ENCODE measurements at regions not wholly inside any gene's neighbourhood (a gene's known extent, or its start where the extent isn't known, plus 50 kb on each side); places are given as distances from the start of the nearest gene placed in this dataset.
"Not testable (repeated sequence)": the region's sequence is repeated elsewhere in the genome, so short reads cannot be mapped to it uniquely, and the experiment has no call there.

DNA sequence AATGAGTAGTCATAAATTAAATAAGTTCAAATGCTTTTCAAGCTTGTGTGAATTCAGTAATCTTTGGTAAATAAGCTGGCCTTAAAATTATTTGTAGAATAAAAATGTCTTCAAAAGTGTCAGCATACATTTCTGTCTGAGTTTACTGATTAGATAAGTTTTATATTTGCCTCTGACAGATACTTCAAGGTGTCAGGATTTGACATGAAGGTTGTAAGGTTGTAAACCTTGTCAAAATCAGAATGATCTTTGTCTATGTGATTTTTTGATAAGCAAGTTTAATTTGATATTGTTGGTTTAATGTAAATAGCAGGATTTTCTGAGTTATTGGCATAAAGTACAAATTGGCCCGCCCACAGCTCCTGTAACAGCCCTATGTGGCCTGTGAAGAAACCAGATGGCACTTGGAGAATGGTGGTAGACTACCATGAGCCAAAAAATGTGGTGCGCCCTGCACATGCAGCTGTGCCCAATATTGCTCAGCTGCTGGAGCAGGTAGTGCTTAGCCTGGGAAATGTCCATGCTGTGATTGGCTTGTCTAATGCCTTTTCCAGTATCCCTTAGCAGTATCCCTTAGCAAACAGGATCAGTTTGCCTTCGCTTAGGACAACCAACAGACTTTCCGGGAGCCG lies 188.0 kb upstream of the SPHKAP start:
- ATAC-seq (no peak), DNase-seq (no peak)
- Histone ChIP-seq H3K36me3 (no peaks in the 10 kb centered on the region), H3K9me3 (no peaks in the 10 kb centered on the region), H3K27ac (no peak overlapping the region), H3K4me3 (no peak overlapping the region), H3K4me1 (no peaks in the 10 kb centered on the region), H3K27me3 (no peaks in the 10 kb centered on the region)
- no peak for TF ChIP-seq CTCF (IDR thresholded peaks at IDR 0.05)
- intact Hi-C loops (cut with DNase I): no loop called here

DNA sequence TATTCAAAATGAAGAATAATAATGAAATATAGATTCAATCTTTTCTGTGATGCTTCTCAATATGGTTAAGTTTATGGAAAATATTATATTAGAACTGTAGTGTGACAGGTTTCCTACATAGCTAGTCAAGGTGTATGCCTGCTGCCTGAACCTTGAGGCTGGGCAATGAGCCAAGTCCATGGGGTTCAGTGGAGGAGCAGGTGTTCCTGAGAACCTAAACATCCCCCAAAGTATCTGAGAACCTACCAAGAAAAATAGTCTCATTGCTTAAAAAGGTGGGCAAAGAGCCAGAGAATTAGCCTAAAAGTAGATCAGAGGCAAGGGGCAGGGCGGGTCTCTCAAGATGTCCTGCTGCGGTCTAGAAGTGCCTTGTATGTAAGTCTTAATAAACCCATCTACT lies 185.9 kb upstream of the SPHKAP start:
- DNase-seq (no peak), ATAC-seq (no peak)
- Histone ChIP-seq H3K27me3 (no peaks in the 10 kb centered on the region), H3K4me1 (no peaks in the 10 kb centered on the region), H3K27ac (no peak overlapping the region), H3K9me3 (no peaks in the 10 kb centered on the region), H3K36me3 (no peaks in the 10 kb centered on the region), H3K4me3 (no peak overlapping the region)
- no peak for TF ChIP-seq CTCF (IDR thresholded peaks at IDR 0.05)
- intact Hi-C loops (cut with DNase I): no loop called here

DNA sequence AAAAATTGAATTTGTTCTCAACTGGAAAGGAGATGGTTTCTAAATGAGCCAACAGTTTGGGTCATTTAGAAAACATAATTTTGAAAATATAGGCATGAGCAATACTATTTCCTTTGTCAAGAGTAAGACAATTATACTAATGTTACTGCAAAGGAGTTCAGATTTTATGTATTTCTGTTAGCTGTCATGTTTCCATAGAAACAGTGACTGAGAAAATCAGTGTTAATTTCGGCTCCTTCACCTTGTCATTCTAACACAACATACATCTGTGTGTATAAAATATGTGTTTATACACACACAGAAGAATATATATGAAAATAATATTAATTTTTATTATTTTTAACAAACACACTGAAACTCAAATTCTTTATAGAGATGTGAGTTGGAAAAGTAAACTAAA lies 178.0 kb upstream of the SPHKAP start:
- H3K36me3 ChIP-seq: no peaks in the 10 kb centered on the region
- H3K9me3 ChIP-seq: no peaks in the 10 kb centered on the region
- DNase-seq (no peak), ATAC-seq (no peak)
- intact Hi-C loops (cut with DNase I): no loop called here
- no peak overlapping the region for H3K27ac ChIP-seq
- no peak for TF ChIP-seq CTCF (IDR thresholded peaks at IDR 0.05)
- H3K27me3 ChIP-seq: no peaks in the 10 kb centered on the region
- H3K4me1 ChIP-seq: no peaks in the 10 kb centered on the region
- no peak overlapping the region for H3K4me3 ChIP-seq

DNA sequence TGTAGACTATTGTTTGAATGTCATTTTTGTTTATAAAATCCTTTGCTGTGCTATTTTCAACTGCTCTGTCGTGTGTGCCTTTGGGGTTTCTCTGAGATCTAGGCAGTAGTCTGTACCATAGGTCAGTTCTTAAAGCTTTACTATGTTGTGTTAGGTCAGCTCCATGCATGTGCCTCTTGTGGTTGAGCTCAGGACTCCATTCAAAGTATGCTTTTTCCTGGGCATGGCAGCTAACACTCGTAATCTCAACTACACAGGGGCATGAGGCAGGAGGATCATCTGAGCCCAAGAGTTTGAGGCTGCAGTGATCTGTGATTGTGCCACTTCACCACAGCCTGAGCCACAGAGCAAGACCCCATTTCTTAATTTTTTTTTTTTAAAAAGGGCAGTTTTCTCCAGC lies 174.4 kb upstream of the SPHKAP start:
- no peak for ATAC-seq
- Histone ChIP-seq H3K36me3 (no peaks in the 10 kb centered on the region), H3K4me1 (no peaks in the 10 kb centered on the region), H3K9me3 (no peaks in the 10 kb centered on the region), H3K27ac (no peak overlapping the region), H3K4me3 (no peak overlapping the region), H3K27me3 (no peaks in the 10 kb centered on the region)
- DNase-seq: no peak
- TF ChIP-seq CTCF (IDR thresholded peaks at IDR 0.05): no peak
- intact Hi-C loops (cut with DNase I): no loop called here

DNA sequence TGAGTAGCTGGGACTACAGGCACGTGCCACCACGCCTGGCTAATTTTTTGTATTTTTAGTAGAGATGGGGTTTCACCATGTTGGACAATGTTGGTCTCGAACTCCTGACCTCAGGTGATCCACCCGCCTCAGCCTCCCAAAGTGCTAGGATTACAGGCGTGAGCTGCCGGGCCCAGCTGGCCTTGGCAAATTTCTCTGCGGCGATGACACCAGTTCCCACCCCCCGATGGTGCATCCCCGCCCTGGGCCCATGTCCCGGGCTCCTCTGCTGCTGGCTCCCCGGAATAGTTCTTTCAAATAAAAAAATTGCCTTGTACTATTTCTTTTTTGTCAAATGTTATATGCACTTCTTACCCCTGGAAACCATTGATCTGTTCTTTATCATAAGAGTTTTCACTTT lies 171.5 kb upstream of the SPHKAP start:
- intact Hi-C loops (cut with DNase I); H3K27ac ChIP-seq; H3K9me3 ChIP-seq; H3K4me3 ChIP-seq; H3K4me1 ChIP-seq; H3K36me3 ChIP-seq; H3K27me3 ChIP-seq; ATAC-seq; DNase-seq: not testable (repeated sequence)

DNA sequence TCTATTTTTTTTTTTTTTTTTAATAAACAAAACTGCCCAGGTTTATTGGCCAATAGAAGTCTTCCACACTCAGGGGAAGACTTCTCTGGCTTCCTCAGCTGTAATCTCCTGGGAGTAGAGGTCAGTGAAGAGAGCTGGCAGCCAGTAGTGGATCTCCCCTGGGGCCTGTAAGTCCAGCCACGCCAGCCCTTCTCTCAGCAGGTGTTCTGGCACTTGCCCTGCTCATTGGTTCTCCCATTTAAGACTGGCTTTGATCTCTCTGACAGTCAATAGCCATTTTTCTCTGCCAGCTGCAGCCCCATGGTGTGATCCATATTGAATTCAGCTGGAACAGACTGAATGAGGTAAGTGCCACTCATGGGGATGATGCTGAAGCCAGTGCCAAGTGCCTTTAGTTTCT lies 170.6 kb upstream of the SPHKAP start:
- Histone ChIP-seq H3K36me3 (no peaks in the 10 kb centered on the region), H3K27me3 (no peaks in the 10 kb centered on the region), H3K9me3 (no peaks in the 10 kb centered on the region), H3K4me1 (no peaks in the 10 kb centered on the region), H3K27ac (no peak overlapping the region), H3K4me3 (no peak overlapping the region)
- ATAC-seq (no peak), DNase-seq (no peak)
- TF ChIP-seq CTCF (IDR thresholded peaks at IDR 0.05): no peak
- intact Hi-C loops (cut with DNase I): no loop called here

Measured in upper lobe of right lung (tissue), 1 donor.